NCI-H510A (cell line): ENCODE measurements at regions not wholly inside any gene's neighbourhood (a gene's known extent, or its start where the extent isn't known, plus 50 kb on each side); places are given as distances from the start of the nearest gene placed in this dataset.
"Not testable (repeated sequence)": the region's sequence is repeated elsewhere in the genome, so short reads cannot be mapped to it uniquely, and the experiment has no call there.

Experiments
- DNase-seq: peaks from one replicate; lab custom pipeline; 2025; lab: John Stamatoyannopoulos, UW

- no peak for DNase-seq
These were observed 221.7 kb upstream of the RXFP2 start for GRCh38 chr13:31517599-31517998.

GRCh38 chr13:31518645-31519044, 220.7 kb upstream of the RXFP2 start:
- DNase-seq = no peak

GRCh38 chr13:31521435-31521834, 217.9 kb upstream of the RXFP2 start:
- no peak for DNase-seq

GRCh38 chr13:31522396-31522795, 216.9 kb upstream of the RXFP2 start:
- DNase-seq = no peak

GRCh38 chr13:31528176-31528575, 211.2 kb upstream of the RXFP2 start:
- no peak for DNase-seq

- no peak for DNase-seq
These were observed 210.6 kb upstream of the RXFP2 start for GRCh38 chr13:31528758-31529157.

- DNase-seq = no peak
These were observed 208.4 kb upstream of the RXFP2 start for GRCh38 chr13:31530922-31531321.

GRCh38 chr13:31537052-31537451, 202.3 kb upstream of the RXFP2 start:
- no peak for DNase-seq

GRCh38 chr13:31538067-31539042, 201.0 kb upstream of the RXFP2 start:
- no peak for DNase-seq

GRCh38 chr13:31540281-31540680, 199.0 kb upstream of the RXFP2 start:
- no peak for DNase-seq

- DNase-seq = no peak
These were observed 196.1 kb upstream of the RXFP2 start for GRCh38 chr13:31543190-31543589.

- DNase-seq = no peak
These were observed 193.7 kb upstream of the RXFP2 start for GRCh38 chr13:31545616-31546015.

GRCh38 chr13:31556376-31556775, 182.9 kb upstream of the RXFP2 start:
- DNase-seq = no peak

GRCh38 chr13:31584221-31584620, 155.1 kb upstream of the RXFP2 start:
- not testable (repeated sequence) for DNase-seq

GRCh38 chr13:31587698-31588266, 151.5 kb upstream of the RXFP2 start:
- no peak for DNase-seq

GRCh38 chr13:31588316-31588715, 151.0 kb upstream of the RXFP2 start:
- DNase-seq = no peak

GRCh38 chr13:31588893-31589292, 150.4 kb upstream of the RXFP2 start:
- DNase-seq = no peak

- DNase-seq = no peak
These were observed 147.6 kb upstream of the RXFP2 start for GRCh38 chr13:31591642-31592233.

- DNase-seq = no peak
These were observed 145.3 kb upstream of the RXFP2 start for GRCh38 chr13:31594056-31594455.

GRCh38 chr13:31595563-31595962, 143.8 kb upstream of the RXFP2 start:
- no peak for DNase-seq

GRCh38 chr13:31598990-31599389, 140.3 kb upstream of the RXFP2 start:
- no peak for DNase-seq

GRCh38 chr13:31605076-31605860, 134.1 kb upstream of the RXFP2 start:
- no peak for DNase-seq
